K562 (cell line): ENCODE measurements at regions not wholly inside any gene's neighbourhood (a gene's known extent, or its start where the extent isn't known, plus 50 kb on each side); places are given as distances from the start of the nearest gene placed in this dataset.

Experiments
- ESRRA ChIP-seq: fragments of 450-650 bp; IDR thresholded peaks from 2 replicates; pipeline ENCODE4 v1.6.1; 2014; ENCODE audit warnings: low read depth, mild to moderate bottlenecking, moderate library complexity, borderline replicate concordance
- HLTF ChIP-seq: fragments of 450-650 bp; IDR thresholded peaks from 2 replicates; pipeline ENCODE4 v1.6.1; 2016
- TAF7 ChIP-seq: fragments of 450-650 bp; IDR thresholded peaks from 2 replicates; pipeline ENCODE4 v1.6.1; 2016; ENCODE audit warnings: missing genetic modification characterization, missing compliant biosample characterization
- ZBTB7A ChIP-seq: IDR thresholded peaks from 2 replicates; pipeline ENCODE4 v1.6.1; 2011; ENCODE audit warnings: low read depth, mild to moderate bottlenecking, low read length, moderate library complexity, borderline replicate concordance; ENCODE audit not compliant: control insufficient read depth

DNA sequence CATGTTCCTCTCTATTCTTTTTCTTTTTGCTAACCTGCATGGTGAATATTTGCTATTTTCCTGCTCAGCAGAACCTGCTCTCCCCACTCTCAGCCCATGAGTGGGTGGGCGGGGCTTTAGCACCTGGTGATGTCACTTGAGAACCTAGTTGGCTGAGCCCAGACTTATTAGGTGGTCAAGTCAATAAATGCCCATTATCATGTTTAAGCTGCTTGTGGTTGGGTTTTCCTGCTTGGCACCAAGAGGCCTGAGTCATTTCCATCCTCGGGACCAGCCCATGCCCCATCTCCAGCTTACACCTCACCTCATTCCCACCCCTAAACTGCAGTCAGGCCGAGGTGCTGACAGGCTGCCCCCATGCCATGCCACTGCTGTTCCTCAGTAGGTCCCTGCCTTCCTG lies 226.6 kb downstream of the ANKRD30B start:
- TF ChIP-seq ZBTB7A: no peak
- no peak for TF ChIP-seq TAF7 (tag)
- TF ChIP-seq HLTF: no peak
- TF ChIP-seq ESRRA: no peak
